ENCODE measurements at regions not wholly inside any gene's neighbourhood (a gene's known extent, or its start where the extent isn't known, plus 50 kb on each side); places are given as distances from the start of the nearest gene placed in this dataset.

- H3K27me3 ChIP-seq (ENCODE audit: control insufficient read depth in 1 of 2, insufficient read depth in 2 of 2, low read length in 2 of 2) = no peaks in the 10 kb centered on the region
- H3K27ac ChIP-seq (ENCODE audit: low read depth, low read length) = no peak overlapping the region
- H3K4me3 ChIP-seq (ENCODE audit: low read depth in 1 of 2, low read length in 2 of 2) = no peak overlapping the region
- no peaks in the 10 kb centered on the region for H3K36me3 ChIP-seq (ENCODE audit: insufficient read depth, low read length)
- no peaks in the 10 kb centered on the region for H3K4me1 ChIP-seq (ENCODE audit: insufficient read depth, low read length)
- no peaks in the 10 kb centered on the region for H3K9me3 ChIP-seq (ENCODE audit: low read length)
- H3K9ac ChIP-seq (ENCODE audit: low read length) = no peak overlapping the region
Measured at GRCh38 chr20:20897922-20898321, 185.5 kb upstream of the RALGAPA2 start.

GRCh38 chr20:20897145-20897544 lies 184.7 kb upstream of the RALGAPA2 start:
- Histone ChIP-seq H3K27ac (ENCODE audit: low read depth, low read length) (no peak overlapping the region), H3K27me3 (ENCODE audit: control insufficient read depth in 1 of 2, insufficient read depth in 2 of 2, low read length in 2 of 2) (no peaks in the 10 kb centered on the region), H3K9me3 (ENCODE audit: low read length) (no peaks in the 10 kb centered on the region), H3K9ac (ENCODE audit: low read length) (no peak overlapping the region), H3K36me3 (ENCODE audit: insufficient read depth, low read length) (no peaks in the 10 kb centered on the region), H3K4me3 (ENCODE audit: low read depth in 1 of 2, low read length in 2 of 2) (no peak overlapping the region), H3K4me1 (ENCODE audit: insufficient read depth, low read length) (no peaks in the 10 kb centered on the region)

GRCh38 chr20:20896606-20897005 lies 184.2 kb upstream of the RALGAPA2 start:
- Histone ChIP-seq H3K4me1 (ENCODE audit: insufficient read depth, low read length) (no peaks in the 10 kb centered on the region), H3K9ac (ENCODE audit: low read length) (no peak overlapping the region), H3K36me3 (ENCODE audit: insufficient read depth, low read length) (no peaks in the 10 kb centered on the region), H3K27ac (ENCODE audit: low read depth, low read length) (no peak overlapping the region), H3K27me3 (ENCODE audit: control insufficient read depth in 1 of 2, insufficient read depth in 2 of 2, low read length in 2 of 2) (no peaks in the 10 kb centered on the region), H3K4me3 (ENCODE audit: low read depth in 1 of 2, low read length in 2 of 2) (no peak overlapping the region), H3K9me3 (ENCODE audit: low read length) (no peaks in the 10 kb centered on the region)

GRCh38 chr20:20895537-20895936 lies 183.1 kb upstream of the RALGAPA2 start:
- Histone ChIP-seq H3K4me3 (ENCODE audit: low read depth in 1 of 2, low read length in 2 of 2) (no peak overlapping the region), H3K27ac (ENCODE audit: low read depth, low read length) (no peak overlapping the region), H3K27me3 (ENCODE audit: control insufficient read depth in 1 of 2, insufficient read depth in 2 of 2, low read length in 2 of 2) (no peaks in the 10 kb centered on the region), H3K9me3 (ENCODE audit: low read length) (no peaks in the 10 kb centered on the region), H3K9ac (ENCODE audit: low read length) (no peak overlapping the region), H3K36me3 (ENCODE audit: insufficient read depth, low read length) (no peaks in the 10 kb centered on the region), H3K4me1 (ENCODE audit: insufficient read depth, low read length) (no peaks in the 10 kb centered on the region)

GRCh38 chr20:20894753-20895152 lies 182.3 kb upstream of the RALGAPA2 start:
- H3K9ac ChIP-seq (ENCODE audit: low read length) = no peak overlapping the region
- H3K4me1 ChIP-seq (ENCODE audit: insufficient read depth, low read length) = no peaks in the 10 kb centered on the region
- no peak overlapping the region for H3K4me3 ChIP-seq (ENCODE audit: low read depth in 1 of 2, low read length in 2 of 2)
- H3K36me3 ChIP-seq (ENCODE audit: insufficient read depth, low read length) = no peaks in the 10 kb centered on the region
- H3K27ac ChIP-seq (ENCODE audit: low read depth, low read length) = no peak overlapping the region
- no peaks in the 10 kb centered on the region for H3K9me3 ChIP-seq (ENCODE audit: low read length)
- no peaks in the 10 kb centered on the region for H3K27me3 ChIP-seq (ENCODE audit: control insufficient read depth in 1 of 2, insufficient read depth in 2 of 2, low read length in 2 of 2)

- no peaks in the 10 kb centered on the region for H3K4me1 ChIP-seq (ENCODE audit: insufficient read depth, low read length)
- no peaks in the 10 kb centered on the region for H3K27me3 ChIP-seq (ENCODE audit: control insufficient read depth in 1 of 2, insufficient read depth in 2 of 2, low read length in 2 of 2)
- H3K36me3 ChIP-seq (ENCODE audit: insufficient read depth, low read length) = no peaks in the 10 kb centered on the region
- no peak overlapping the region for H3K27ac ChIP-seq (ENCODE audit: low read depth, low read length)
- no peaks in the 10 kb centered on the region for H3K9me3 ChIP-seq (ENCODE audit: low read length)
- H3K4me3 ChIP-seq (ENCODE audit: low read depth in 1 of 2, low read length in 2 of 2) = no peak overlapping the region
- no peak overlapping the region for H3K9ac ChIP-seq (ENCODE audit: low read length)
Measured at GRCh38 chr20:20894280-20894679, 181.8 kb upstream of the RALGAPA2 start.

- H3K36me3 ChIP-seq (ENCODE audit: insufficient read depth, low read length) = no peaks in the 10 kb centered on the region
- no peak overlapping the region for H3K27ac ChIP-seq (ENCODE audit: low read depth, low read length)
- no peaks in the 10 kb centered on the region for H3K27me3 ChIP-seq (ENCODE audit: control insufficient read depth in 1 of 2, insufficient read depth in 2 of 2, low read length in 2 of 2)
- H3K4me3 ChIP-seq (ENCODE audit: low read depth in 1 of 2, low read length in 2 of 2) = no peak overlapping the region
- H3K4me1 ChIP-seq (ENCODE audit: insufficient read depth, low read length) = no peaks in the 10 kb centered on the region
- no peak overlapping the region for H3K9ac ChIP-seq (ENCODE audit: low read length)
- H3K9me3 ChIP-seq (ENCODE audit: low read length) = no peaks in the 10 kb centered on the region
Measured at GRCh38 chr20:20892328-20892727, 179.9 kb upstream of the RALGAPA2 start.

- Histone ChIP-seq H3K36me3 (ENCODE audit: insufficient read depth, low read length) (no peaks in the 10 kb centered on the region), H3K27ac (ENCODE audit: low read depth, low read length) (no peak overlapping the region), H3K9ac (ENCODE audit: low read length) (no peak overlapping the region), H3K27me3 (ENCODE audit: control insufficient read depth in 1 of 2, insufficient read depth in 2 of 2, low read length in 2 of 2) (no peaks in the 10 kb centered on the region), H3K4me3 (ENCODE audit: low read depth in 1 of 2, low read length in 2 of 2) (no peak overlapping the region), H3K9me3 (ENCODE audit: low read length) (no peaks in the 10 kb centered on the region), H3K4me1 (ENCODE audit: insufficient read depth, low read length) (no peaks in the 10 kb centered on the region)
Measured at GRCh38 chr20:20890751-20891150, 178.3 kb upstream of the RALGAPA2 start.

GRCh38 chr20:20888936-20889335 lies 176.5 kb upstream of the RALGAPA2 start:
- no peak overlapping the region for H3K27ac ChIP-seq (ENCODE audit: low read depth, low read length)

GRCh38 chr20:20888266-20888656 lies 175.8 kb upstream of the RALGAPA2 start:
- H3K4me3 ChIP-seq (ENCODE audit: low read depth in 1 of 2, low read length in 2 of 2) = no peak overlapping the region

More at GRCh38 chr20:20888936-20889335, 176.5 kb upstream of the RALGAPA2 start:
- H3K9me3 ChIP-seq (ENCODE audit: low read length) = no peaks in the 10 kb centered on the region
- H3K4me1 ChIP-seq (ENCODE audit: insufficient read depth, low read length) = no peaks in the 10 kb centered on the region
- H3K9ac ChIP-seq (ENCODE audit: low read length) = no peak overlapping the region
- no peaks in the 10 kb centered on the region for H3K27me3 ChIP-seq (ENCODE audit: control insufficient read depth in 1 of 2, insufficient read depth in 2 of 2, low read length in 2 of 2)
- H3K4me3 ChIP-seq (ENCODE audit: low read depth in 1 of 2, low read length in 2 of 2) = no peak overlapping the region
- no peaks in the 10 kb centered on the region for H3K36me3 ChIP-seq (ENCODE audit: insufficient read depth, low read length)

GRCh38 chr20:20887593-20888265 lies 175.3 kb upstream of the RALGAPA2 start:
- no peaks in the 10 kb centered on the region for H3K27me3 ChIP-seq (ENCODE audit: control insufficient read depth in 1 of 2, insufficient read depth in 2 of 2, low read length in 2 of 2)
- H3K9me3 ChIP-seq (ENCODE audit: low read length) = no peaks in the 10 kb centered on the region
- H3K36me3 ChIP-seq (ENCODE audit: insufficient read depth, low read length) = no peaks in the 10 kb centered on the region
- no peaks in the 10 kb centered on the region for H3K4me1 ChIP-seq (ENCODE audit: insufficient read depth, low read length)
- no peak overlapping the region for H3K27ac ChIP-seq (ENCODE audit: low read depth, low read length)
- H3K9ac ChIP-seq (ENCODE audit: low read length) = no peak overlapping the region
- H3K4me3 ChIP-seq (ENCODE audit: low read depth in 1 of 2, low read length in 2 of 2) = no peak overlapping the region

More at GRCh38 chr20:20888266-20888656, 175.8 kb upstream of the RALGAPA2 start:
- Histone ChIP-seq H3K9me3 (ENCODE audit: low read length) (no peaks in the 10 kb centered on the region), H3K27ac (ENCODE audit: low read depth, low read length) (no peak overlapping the region), H3K27me3 (ENCODE audit: control insufficient read depth in 1 of 2, insufficient read depth in 2 of 2, low read length in 2 of 2) (no peaks in the 10 kb centered on the region), H3K4me1 (ENCODE audit: insufficient read depth, low read length) (no peaks in the 10 kb centered on the region), H3K9ac (ENCODE audit: low read length) (no peak overlapping the region), H3K36me3 (ENCODE audit: insufficient read depth, low read length) (no peaks in the 10 kb centered on the region)

GRCh38 chr20:20881808-20882207 lies 169.4 kb upstream of the RALGAPA2 start:
- no peak overlapping the region for H3K4me3 ChIP-seq (ENCODE audit: low read depth in 1 of 2, low read length in 2 of 2)

More at GRCh38 chr20:20881808-20882207, 169.4 kb upstream of the RALGAPA2 start:
- no peaks in the 10 kb centered on the region for H3K27me3 ChIP-seq (ENCODE audit: control insufficient read depth in 1 of 2, insufficient read depth in 2 of 2, low read length in 2 of 2)
- no peak overlapping the region for H3K27ac ChIP-seq (ENCODE audit: low read depth, low read length)
- no peaks in the 10 kb centered on the region for H3K36me3 ChIP-seq (ENCODE audit: insufficient read depth, low read length)
- H3K4me1 ChIP-seq (ENCODE audit: insufficient read depth, low read length) = no peaks in the 10 kb centered on the region
- H3K9ac ChIP-seq (ENCODE audit: low read length) = no peak overlapping the region
- no peaks in the 10 kb centered on the region for H3K9me3 ChIP-seq (ENCODE audit: low read length)
